Fibroblast of lung (primary cell): ENCODE measurements at regions not wholly inside any gene's neighbourhood (a gene's known extent, or its start where the extent isn't known, plus 50 kb on each side); places are given as distances from the start of the nearest gene placed in this dataset.

Source experiments
- EZH2 ChIP-seq: IDR thresholded peaks from 2 replicates; pipeline ENCODE4 v1.5.1; 2012; ENCODE audit warnings: low read length, control low read depth, mild to moderate bottlenecking; ENCODE audit errors: missing control alignments
- TF ChIP-seq, protein P1 (sequence below), 2 donors: IDR thresholded peaks in 1 of 2; conservative IDR thresholded peaks in 1 of 2; 1 replicate in 1 of 2; 2 replicates in 1 of 2; pipeline ENCODE4 v1.5.1; 2011 to 2012; ENCODE audit warnings: low read length in 2 of 2, control low read depth in 1 of 2, inconsistent platforms in 1 of 2, low read depth in 1 of 2, mild to moderate bottlenecking in 1 of 2

DNA sequence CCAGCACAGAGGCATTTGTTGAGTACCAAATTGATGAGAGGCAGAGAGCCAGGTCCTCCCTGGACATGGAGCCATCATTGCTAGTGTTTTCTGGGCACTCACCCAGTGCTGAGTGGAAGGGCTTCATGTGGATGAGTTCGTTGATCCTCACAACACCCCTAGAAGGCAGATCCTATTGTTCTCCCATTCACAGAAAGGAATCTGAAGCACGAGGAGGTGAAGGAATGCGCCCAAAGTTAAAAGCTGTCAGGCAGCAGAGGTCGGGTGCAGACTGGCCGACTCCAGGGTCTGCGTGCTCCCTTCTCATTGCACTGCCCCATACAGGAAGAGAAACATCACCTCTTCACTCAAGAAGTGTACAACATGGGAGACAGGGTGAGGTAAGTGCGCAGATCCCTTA lies 153.5 kb upstream of the TNPO1 start:
- TF ChIP-seq, protein P1, sequence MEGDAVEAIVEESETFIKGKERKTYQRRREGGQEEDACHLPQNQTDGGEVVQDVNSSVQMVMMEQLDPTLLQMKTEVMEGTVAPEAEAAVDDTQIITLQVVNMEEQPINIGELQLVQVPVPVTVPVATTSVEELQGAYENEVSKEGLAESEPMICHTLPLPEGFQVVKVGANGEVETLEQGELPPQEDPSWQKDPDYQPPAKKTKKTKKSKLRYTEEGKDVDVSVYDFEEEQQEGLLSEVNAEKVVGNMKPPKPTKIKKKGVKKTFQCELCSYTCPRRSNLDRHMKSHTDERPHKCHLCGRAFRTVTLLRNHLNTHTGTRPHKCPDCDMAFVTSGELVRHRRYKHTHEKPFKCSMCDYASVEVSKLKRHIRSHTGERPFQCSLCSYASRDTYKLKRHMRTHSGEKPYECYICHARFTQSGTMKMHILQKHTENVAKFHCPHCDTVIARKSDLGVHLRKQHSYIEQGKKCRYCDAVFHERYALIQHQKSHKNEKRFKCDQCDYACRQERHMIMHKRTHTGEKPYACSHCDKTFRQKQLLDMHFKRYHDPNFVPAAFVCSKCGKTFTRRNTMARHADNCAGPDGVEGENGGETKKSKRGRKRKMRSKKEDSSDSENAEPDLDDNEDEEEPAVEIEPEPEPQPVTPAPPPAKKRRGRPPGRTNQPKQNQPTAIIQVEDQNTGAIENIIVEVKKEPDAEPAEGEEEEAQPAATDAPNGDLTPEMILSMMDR (conservative IDR thresholded peaks at IDR 0.05 in 1 of 2, IDR thresholded peaks at IDR 0.05 in 1 of 2; ENCODE audit: low read depth in 1 of 2, low read length in 2 of 2) = no peak
- no peak for TF ChIP-seq EZH2
